Psoas muscle (tissue), 7 donors: ENCODE measurements at regions not wholly inside any gene's neighbourhood (a gene's known extent, or its start where the extent isn't known, plus 50 kb on each side); places are given as distances from the start of the nearest gene placed in this dataset.

Source experiments
- ATAC-seq, 4 donors: fragments of 200-7000 bp; cut with Tn5 transposase; one replicate each; pipeline ENCODE4 v1.9.1; 2020; ENCODE audit warnings: moderate library complexity in 3 of 4, mild to moderate bottlenecking in 2 of 4
- DNase-seq, 2 donors: peaks; one replicate each; pipeline ENCODE4 v3.0.0-alpha.2; 2020
- H3K27ac ChIP-seq: fragments of 200-600 bp; one replicate; pipeline ENCODE4 v1.8.0; 2022
- H3K27me3 ChIP-seq, 3 donors: fragments of 200-600 bp in 1 of 3; one replicate each; pipeline versions ENCODE4 v1.6.1 to v1.8.0; 2013 to 2022; ENCODE audit warnings: low read length in 2 of 3, mild to moderate bottlenecking in 2 of 3, moderate library complexity in 1 of 3; ENCODE audit not compliant: insufficient read depth in 3 of 3
- H3K36me3 ChIP-seq, 2 donors: fragments of 200-600 bp in 1 of 2; one replicate each; pipeline versions ENCODE4 v1.6.1 to v1.8.0; 2013 to 2022; ENCODE audit warnings: low read depth in 1 of 2, mild to moderate bottlenecking in 1 of 2, moderate library complexity in 1 of 2; ENCODE audit not compliant: insufficient read depth in 1 of 2
- H3K4me1 ChIP-seq: fragments of 200-600 bp; one replicate; pipeline ENCODE4 v1.8.0; 2022
- H3K4me3 ChIP-seq: fragments of 200-600 bp; one replicate; pipeline ENCODE4 v1.8.0; 2022; ENCODE audit warnings: mild to moderate bottlenecking
- H3K9me3 ChIP-seq: fragments of 200-600 bp; one replicate; pipeline ENCODE4 v1.8.0; 2022
- CTCF ChIP-seq: fragments of 200-600 bp; IDR thresholded peaks from one replicate; pipeline ENCODE4 v1.8.0; 2022; ENCODE audit warnings: antibody characterized with exemption
- WGBS, 3 donors: extraction: QIAGEN DNeasy Blood & Tissue Kit; methylation state at CpG; one replicate each; pipeline versions ENCODE4 v1.1.6 to v1.1.7; 2013; 5-methylcytosine and 5-hydroxymethylcytosine counted together
- intact Hi-C, 2 donors: fragments of 100-400 bp; cut with DNase I; formaldehyde crosslinking; loops; one replicate each; pipeline versions ENCODE4 v1.11.0 to v1.14.2; 2022
- donor health status: healthy with polysubstance abuse.
- donor health status: DM: no; HTN: no; CAD: no; lungs with moderate emphysema.
- donor health status: Bipolar disorder and iron deficiency.
- donor health status: healthy.
- donor health status: DM: yes; HTN: yes; CAD: no.
- donor health status: DM: no; HTN: no; CAD: no.
- donor health status: DM: yes; HTN: yes; CAD: no.

GRCh38 chr1:99571092-99571734, 74.7 kb upstream of the PALMD start:
- intact Hi-C loops, result no loop called here
- Histone ChIP-seq H3K27me3 (no peaks in the 10 kb centered on the region), H3K36me3 (no peaks in the 10 kb centered on the region), H3K27ac (no peak overlapping the region), H3K9me3 (no peaks in the 10 kb centered on the region), H3K4me1 (no peaks in the 10 kb centered on the region), H3K4me3 (no peak overlapping the region)
- WGBS, 3 donors, result 64 to 67% (median 67%) methylated on average over 6 of the region's 6 CpGs
- no peak for TF ChIP-seq CTCF
- ATAC-seq (no peak), DNase-seq (no peak)

GRCh38 chr1:99573431-99574217, 72.3 kb upstream of the PALMD start:
- no peaks in the 10 kb centered on the region for H3K36me3 ChIP-seq
- intact Hi-C loops, result no loop called here
- 66 to 73% (median 72%) methylated on average over 3 of the region's 3 CpGs for WGBS, 3 donors
- no peaks in the 10 kb centered on the region for H3K9me3 ChIP-seq
- DNase-seq (no peak), ATAC-seq (no peak)
- no peak for TF ChIP-seq CTCF
- H3K27ac ChIP-seq, result no peak overlapping the region
- no peak overlapping the region for H3K4me3 ChIP-seq
- H3K4me1 ChIP-seq, result no peaks in the 10 kb centered on the region
- H3K27me3 ChIP-seq, result no peaks in the 10 kb centered on the region

GRCh38 chr1:99577313-99577712, 68.6 kb upstream of the PALMD start:
- Histone ChIP-seq H3K4me3 (no peak overlapping the region), H3K36me3 (no peaks in the 10 kb centered on the region), H3K4me1 (no peaks in the 10 kb centered on the region), H3K9me3 (no peaks in the 10 kb centered on the region), H3K27ac (no peak overlapping the region), H3K27me3 (no peaks in the 10 kb centered on the region)
- intact Hi-C loops, result no loop called here
- ATAC-seq (no peak), DNase-seq (no peak)
- 41 to 68% (median 46%) methylated on average over 3 of the region's 3 CpGs for WGBS, 3 donors
- TF ChIP-seq CTCF, result no peak

- Histone ChIP-seq H3K4me3 (no peak overlapping the region), H3K4me1 (no peaks in the 10 kb centered on the region), H3K27ac (no peak overlapping the region), H3K36me3 (no peaks in the 10 kb centered on the region), H3K9me3 (no peaks in the 10 kb centered on the region), H3K27me3 (no peaks in the 10 kb centered on the region)
- DNase-seq, result no peak
- ATAC-seq, result no peak
- 62 to 69% (median 63%) methylated on average over 2 of the region's 2 CpGs for WGBS, 3 donors
- intact Hi-C loops, result no loop called here
- TF ChIP-seq CTCF, result no peak
These were observed 66.2 kb upstream of the PALMD start for GRCh38 chr1:99579691-99580172.
